ENCODE measurements at regions not wholly inside any gene's neighbourhood (a gene's known extent, or its start where the extent isn't known, plus 50 kb on each side); places are given as distances from the start of the nearest gene placed in this dataset.
"Not testable (repeated sequence)": the region's sequence is repeated elsewhere in the genome, so short reads cannot be mapped to it uniquely, and the experiment has no call there.

- no peak for DNase-seq (ENCODE audit: low spot score)
- no peak for TF ChIP-seq CTCF (IDR thresholded peaks at IDR 0.05)
- no peak for ATAC-seq (ENCODE audit: low FRiP score)
Observed at GRCh38 chr14:88092529-88092928, 87.6 kb downstream of the GPR65 start.

GRCh38 chr14:88095791-88096190, 90.9 kb downstream of the GPR65 start:
- no peak for TF ChIP-seq CTCF (IDR thresholded peaks at IDR 0.05)
- DNase-seq (ENCODE audit: low spot score) (no peak), ATAC-seq (ENCODE audit: low FRiP score) (no peak)

GRCh38 chr14:88098163-88098562, 93.2 kb downstream of the GPR65 start:
- TF ChIP-seq CTCF (IDR thresholded peaks at IDR 0.05), result no peak
- ATAC-seq (ENCODE audit: low FRiP score), result no peak
- no peak for DNase-seq (ENCODE audit: low spot score)

GRCh38 chr14:88104710-88105109, 99.8 kb downstream of the GPR65 start:
- ATAC-seq (ENCODE audit: low FRiP score), result no peak

GRCh38 chr14:88106377-88106776, 101.4 kb downstream of the GPR65 start:
- no peak for TF ChIP-seq CTCF (IDR thresholded peaks at IDR 0.05)
- DNase-seq (ENCODE audit: low spot score) (no peak), ATAC-seq (ENCODE audit: low FRiP score) (no peak)

More at GRCh38 chr14:88104710-88105109, 99.8 kb downstream of the GPR65 start:
- DNase-seq (ENCODE audit: low spot score), result no peak
- TF ChIP-seq CTCF (IDR thresholded peaks at IDR 0.05), result no peak

GRCh38 chr14:88127669-88128068, 122.7 kb downstream of the GPR65 start:
- ATAC-seq (ENCODE audit: low FRiP score); DNase-seq (ENCODE audit: low spot score): not testable (repeated sequence)

- DNase-seq (ENCODE audit: low spot score) (no peak), ATAC-seq (ENCODE audit: low FRiP score) (no peak)
- no peak for TF ChIP-seq CTCF (IDR thresholded peaks at IDR 0.05)
Observed at GRCh38 chr14:88128816-88129215, 123.9 kb downstream of the GPR65 start.
